Activated naive CD8-positive, alpha-beta T cell treated with anti-CD3 and anti-CD28 coated beads, Interleukin-2, amount 10 ng/mL, durations not matched to agents 7 days and 5 days (primary cell): ENCODE measurements at regions not wholly inside any gene's neighbourhood (a gene's known extent, or its start where the extent isn't known, plus 50 kb on each side); places are given as distances from the start of the nearest gene placed in this dataset.

Experiments used
- ATAC-seq: fragments of 150-1000 bp; cut with Tn5 transposase; one replicate; pipeline ENCODE4 v1.10.0; 2021; ENCODE audit warnings: low read depth, moderate library complexity
- POLR2A ChIA-PET: fragments of 350-600 bp; sonication (Branson Sonifier 250); formaldehyde crosslinking; loops from one replicate; lab custom pipeline; 2021; ENCODE audit warnings: antibody characterized with exemption; lab: Charles Lee
- DNase-seq: peaks from one replicate; pipeline ENCODE4 v3.0.0; 2021
- H3K27ac Mint-ChIP-seq: one replicate; pipeline ENCODE4 v1.8.0; 2022; ENCODE audit warnings: mild to moderate bottlenecking, mixed read lengths
- H3K27me3 Mint-ChIP-seq: one replicate; pipeline ENCODE4 v1.8.0; 2022; ENCODE audit warnings: mild to moderate bottlenecking, moderate library complexity, mixed read lengths
- H3K36me3 Mint-ChIP-seq: one replicate; pipeline ENCODE4 v1.8.0; 2021; ENCODE audit warnings: mild to moderate bottlenecking, mixed read lengths
- H3K4me1 Mint-ChIP-seq: one replicate; pipeline ENCODE4 v1.8.0; 2021; ENCODE audit warnings: mixed read lengths
- H3K4me3 Mint-ChIP-seq: one replicate; pipeline ENCODE4 v1.8.0; 2022; ENCODE audit warnings: mild to moderate bottlenecking, moderate library complexity, mixed read lengths
- H3K9me3 Mint-ChIP-seq: one replicate; pipeline ENCODE4 v1.8.0; 2021; ENCODE audit warnings: mixed read lengths

DNA sequence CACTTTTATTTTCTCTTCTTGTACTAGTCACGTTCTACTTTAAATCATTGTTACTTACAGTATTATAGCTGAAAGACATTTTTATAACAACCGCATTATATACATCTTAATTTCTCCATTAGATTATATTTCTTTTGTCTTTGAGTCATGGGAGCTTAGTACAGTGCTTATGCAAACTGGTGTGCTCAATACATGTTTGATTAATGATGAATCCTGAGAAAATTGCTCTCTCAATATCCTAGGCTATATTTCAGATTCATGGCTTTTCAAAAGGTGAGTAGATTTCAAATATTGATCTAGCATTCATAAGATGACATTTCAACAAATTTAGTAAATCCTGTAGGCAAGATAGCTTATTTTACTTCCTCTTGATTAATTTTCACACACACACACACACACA lies 102.2 kb upstream of the FST start:
- ATAC-seq = no peak
- H3K27me3 Mint-ChIP-seq = no peaks in the 10 kb centered on the region
- no peak overlapping the region for H3K4me3 Mint-ChIP-seq
- no peak for DNase-seq
- H3K4me1 Mint-ChIP-seq = no peaks in the 10 kb centered on the region
- H3K36me3 Mint-ChIP-seq = no peaks in the 10 kb centered on the region
- H3K9me3 Mint-ChIP-seq = no peaks in the 10 kb centered on the region
- no peak overlapping the region for H3K27ac Mint-ChIP-seq
- POLR2A ChIA-PET = no interaction called here

DNA sequence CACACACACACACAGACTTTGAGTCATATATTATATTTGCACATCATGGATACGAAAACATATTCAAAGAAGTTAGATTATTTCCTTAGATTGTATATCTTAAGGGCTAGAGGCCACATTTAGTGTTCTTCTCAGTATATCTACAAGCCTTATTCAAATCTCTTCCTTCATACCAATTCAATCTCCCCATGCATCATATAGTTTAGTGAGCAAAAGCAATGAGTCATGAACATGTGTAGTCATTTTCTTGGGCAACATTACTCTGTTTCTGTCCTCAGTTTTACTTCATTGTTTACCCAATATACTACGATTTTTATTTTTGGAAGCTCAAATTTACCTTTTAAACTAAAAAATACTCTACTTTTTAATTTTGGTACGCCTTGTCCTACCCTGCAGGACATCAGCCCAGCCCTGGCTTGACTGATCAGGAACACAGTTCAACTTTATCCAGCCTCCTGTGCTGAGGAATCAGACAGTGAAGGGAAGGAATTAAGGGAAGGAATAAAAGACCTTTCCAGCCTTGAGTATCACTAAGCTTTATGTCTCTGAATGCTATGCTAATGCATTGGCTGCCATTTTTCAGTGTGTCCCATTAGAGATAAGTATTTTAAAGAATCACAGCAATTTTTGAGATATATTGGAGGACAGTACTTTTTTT lies 101.7 kb upstream of the FST start:
- H3K4me1 Mint-ChIP-seq = no peaks in the 10 kb centered on the region
- no peaks in the 10 kb centered on the region for H3K36me3 Mint-ChIP-seq
- POLR2A ChIA-PET = no interaction called here
- DNase-seq = no peak
- H3K27me3 Mint-ChIP-seq = no peaks in the 10 kb centered on the region
- no peak overlapping the region for H3K4me3 Mint-ChIP-seq
- ATAC-seq = no peak
- H3K27ac Mint-ChIP-seq = no peak overlapping the region
- no peaks in the 10 kb centered on the region for H3K9me3 Mint-ChIP-seq

DNA sequence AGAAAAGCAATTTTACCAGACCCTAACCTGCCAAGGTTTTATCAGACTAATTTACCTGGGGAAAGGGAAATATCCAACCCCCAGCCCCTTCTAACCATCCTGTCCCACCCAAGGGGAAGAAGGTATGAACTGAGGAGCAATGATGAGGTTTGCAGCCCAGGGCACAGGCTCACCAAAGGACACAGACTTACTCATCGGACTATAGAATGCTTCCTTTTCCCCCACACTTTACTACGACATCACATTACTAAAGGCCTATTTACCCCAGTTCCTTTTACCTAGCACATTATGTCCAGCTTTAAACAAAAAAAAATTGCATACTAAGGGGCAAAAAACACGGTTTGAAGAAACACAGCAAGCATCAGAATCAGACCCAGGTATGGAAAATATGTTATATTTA lies 94.1 kb upstream of the FST start:
- no peak for ATAC-seq
- Mint-ChIP-seq H3K36me3 (no peaks in the 10 kb centered on the region), H3K4me1 (no peaks in the 10 kb centered on the region), H3K27ac (no peak overlapping the region), H3K27me3 (peaks cover 2% of the 10 kb centered on the region), H3K9me3 (no peaks in the 10 kb centered on the region), H3K4me3 (no peak overlapping the region)
- DNase-seq = no peak
- POLR2A ChIA-PET = no interaction called here

DNA sequence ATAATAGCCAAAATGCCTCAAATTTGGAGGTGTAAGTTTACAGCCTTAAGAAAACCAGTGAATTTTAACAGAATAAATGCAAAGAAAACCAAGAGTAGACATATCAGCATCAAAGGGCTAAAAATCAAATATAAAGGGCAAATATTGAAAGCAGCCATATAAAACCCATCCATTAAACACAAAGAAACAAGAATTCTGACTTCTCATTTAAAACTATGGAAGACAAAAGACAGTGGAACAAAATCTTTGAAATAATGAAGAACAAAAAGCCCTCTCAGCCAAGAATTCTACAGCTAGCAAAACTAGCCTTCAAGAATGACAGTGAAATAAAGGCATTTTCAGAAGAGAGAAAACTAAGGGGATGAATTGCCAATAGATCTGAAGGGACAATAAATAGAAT lies 91.3 kb upstream of the FST start:
- DNase-seq (no peak), ATAC-seq (no peak)
- no peaks in the 10 kb centered on the region for H3K4me1 Mint-ChIP-seq
- H3K27ac Mint-ChIP-seq = no peak overlapping the region
- H3K9me3 Mint-ChIP-seq = no peaks in the 10 kb centered on the region
- H3K36me3 Mint-ChIP-seq = no peaks in the 10 kb centered on the region
- H3K27me3 Mint-ChIP-seq = peaks cover 11% of the 10 kb centered on the region
- no peak overlapping the region for H3K4me3 Mint-ChIP-seq
- POLR2A ChIA-PET = no interaction called here

DNA sequence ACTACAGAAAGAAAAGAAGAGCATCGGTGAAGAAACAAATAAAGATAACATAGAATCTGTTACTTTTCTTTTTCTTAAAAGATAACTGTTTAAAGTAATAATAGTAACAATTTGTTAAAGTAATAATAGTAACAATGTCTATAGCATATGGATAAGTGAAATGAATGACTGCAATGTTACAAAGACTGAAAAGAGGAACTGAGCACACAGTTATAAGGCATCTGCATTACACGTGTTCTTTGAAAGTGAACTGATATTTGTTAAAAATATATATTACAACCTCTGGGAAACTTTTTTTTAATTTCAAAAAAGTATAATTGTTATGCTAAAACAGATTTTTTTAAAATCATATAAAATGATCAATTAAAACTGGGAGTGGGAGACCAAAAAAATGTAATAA lies 88.4 kb upstream of the FST start:
- no peaks in the 10 kb centered on the region for H3K36me3 Mint-ChIP-seq
- no peaks in the 10 kb centered on the region for H3K4me1 Mint-ChIP-seq
- no peak overlapping the region for H3K4me3 Mint-ChIP-seq
- no peak for ATAC-seq
- POLR2A ChIA-PET = no interaction called here
- no peak for DNase-seq
- H3K27me3 Mint-ChIP-seq = peaks cover 22% of the 10 kb centered on the region
- H3K27ac Mint-ChIP-seq = no peak overlapping the region
- H3K9me3 Mint-ChIP-seq = no peaks in the 10 kb centered on the region

DNA sequence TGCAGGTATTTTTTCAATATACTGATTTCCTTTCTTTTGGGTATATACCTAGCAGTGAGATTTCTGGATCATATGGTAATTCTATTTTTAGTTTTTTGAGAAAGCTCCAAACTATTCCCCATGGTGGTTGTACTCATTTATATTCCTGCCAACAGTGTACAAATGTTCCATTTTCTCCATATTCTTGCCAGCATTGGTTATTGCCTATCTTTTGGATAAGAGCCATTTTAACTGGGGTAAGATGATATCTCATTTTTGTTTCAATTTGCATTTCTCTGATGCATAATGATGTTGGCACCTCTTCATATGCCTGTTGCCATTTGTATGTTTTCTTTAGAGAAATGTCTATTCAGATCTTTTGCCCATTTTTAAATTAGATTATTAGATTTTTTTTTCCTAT lies 85.6 kb upstream of the FST start:
- ATAC-seq = no peak
- Mint-ChIP-seq H3K9me3 (no peaks in the 10 kb centered on the region), H3K4me1 (no peaks in the 10 kb centered on the region), H3K27ac (no peak overlapping the region), H3K36me3 (no peaks in the 10 kb centered on the region), H3K4me3 (no peak overlapping the region), H3K27me3 (peaks cover 21% of the 10 kb centered on the region)
- POLR2A ChIA-PET = no interaction called here
- DNase-seq = no peak

DNA sequence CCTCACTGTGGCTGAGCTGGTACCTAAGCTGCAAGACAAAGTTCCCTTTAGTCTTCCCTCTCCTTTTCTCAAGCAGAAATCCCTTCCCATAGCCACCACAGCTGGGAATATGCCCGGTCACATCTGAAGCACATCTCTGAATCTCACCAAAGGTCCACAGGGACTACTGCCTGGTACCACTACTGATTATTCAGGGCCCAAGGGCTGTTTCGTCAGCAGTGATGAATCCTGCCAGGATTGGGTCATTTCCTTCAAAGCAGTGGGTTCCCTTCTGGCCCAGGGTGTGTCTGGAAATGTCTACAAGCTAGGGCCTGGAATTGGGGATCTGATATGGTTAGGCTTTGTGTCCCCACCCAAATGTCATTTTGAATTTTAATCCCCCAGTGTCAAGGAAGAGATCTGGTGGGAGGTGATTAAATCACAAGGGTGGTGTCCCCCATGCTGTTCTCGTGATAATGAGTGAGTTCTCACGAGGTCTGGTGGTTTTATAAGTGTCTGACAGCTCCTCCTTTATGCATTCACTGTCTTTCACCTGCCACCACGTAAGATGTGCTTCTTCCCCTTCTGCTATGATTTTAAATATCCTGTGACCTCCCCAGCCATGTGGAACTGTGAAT lies 83.2 kb upstream of the FST start:
- ATAC-seq (no peak), DNase-seq (no peak)
- Mint-ChIP-seq H3K27ac (no peak overlapping the region), H3K4me3 (no peak overlapping the region), H3K27me3 (peaks cover 23% of the 10 kb centered on the region), H3K9me3 (no peaks in the 10 kb centered on the region), H3K4me1 (no peaks in the 10 kb centered on the region), H3K36me3 (no peaks in the 10 kb centered on the region)
- POLR2A ChIA-PET = no interaction called here

DNA sequence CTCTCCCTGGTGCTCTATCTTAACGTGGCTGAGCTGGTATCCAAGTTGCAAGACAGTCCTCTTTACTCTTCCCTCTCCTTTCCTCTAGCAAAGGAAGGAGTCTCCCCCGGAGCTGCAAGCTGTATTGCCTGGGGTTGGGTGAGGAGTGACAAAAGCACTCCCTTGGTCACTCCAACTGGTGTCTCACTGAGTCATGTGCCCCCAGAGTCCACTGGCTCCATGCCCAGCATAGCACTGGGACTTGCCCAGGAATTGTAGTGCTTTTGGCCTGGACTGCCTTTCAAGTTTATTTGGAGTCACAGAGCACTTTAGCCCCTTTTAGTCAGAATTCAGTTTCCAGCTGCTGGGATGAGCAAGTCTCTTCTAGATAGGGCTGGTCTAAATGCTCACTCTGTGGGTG lies 82.6 kb upstream of the FST start:
- POLR2A ChIA-PET = no interaction called here
- peaks cover 19% of the 10 kb centered on the region for H3K27me3 Mint-ChIP-seq
- no peak overlapping the region for H3K4me3 Mint-ChIP-seq
- H3K27ac Mint-ChIP-seq = no peak overlapping the region
- no peaks in the 10 kb centered on the region for H3K4me1 Mint-ChIP-seq
- no peaks in the 10 kb centered on the region for H3K36me3 Mint-ChIP-seq
- ATAC-seq = no peak
- no peak for DNase-seq
- H3K9me3 Mint-ChIP-seq = no peaks in the 10 kb centered on the region

DNA sequence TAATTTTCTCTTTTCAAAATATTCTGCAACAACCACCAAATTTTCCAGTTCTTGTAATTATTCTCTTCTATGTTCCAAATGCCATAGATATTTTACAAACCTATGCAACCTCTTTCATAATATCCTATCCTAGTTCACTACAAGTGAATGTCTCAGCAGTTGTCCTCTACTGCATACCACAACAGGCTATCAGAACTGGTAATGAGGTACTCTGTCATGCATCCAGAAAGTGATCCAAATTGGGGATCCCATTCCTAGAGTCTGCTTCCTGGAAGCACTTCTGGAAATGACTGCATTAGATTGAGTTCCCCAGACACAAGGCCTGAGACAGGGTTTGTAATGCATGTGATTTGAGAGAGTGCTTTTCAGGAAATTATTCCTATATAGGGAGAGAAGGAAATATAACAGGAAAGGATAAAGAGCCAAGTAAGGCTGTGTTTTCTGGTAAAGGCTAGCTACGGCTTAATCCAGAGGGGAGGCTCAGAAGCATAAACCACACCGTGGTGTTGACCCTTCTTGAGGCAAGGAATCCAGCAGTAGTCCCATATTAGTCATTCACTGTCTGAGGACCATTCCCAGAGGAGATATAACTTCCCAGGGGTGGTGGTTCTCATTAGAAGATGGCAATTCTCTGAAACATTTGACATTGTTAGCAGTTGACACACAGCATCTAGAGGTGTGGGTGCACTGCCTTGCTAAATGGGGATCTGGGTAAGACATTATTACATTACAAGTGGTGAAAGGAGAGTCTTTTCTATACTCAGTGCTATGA lies 80.3 kb upstream of the FST start:
- H3K27me3 Mint-ChIP-seq = peaks cover 7% of the 10 kb centered on the region
- DNase-seq (no peak), ATAC-seq (no peak)
- H3K9me3 Mint-ChIP-seq = no peaks in the 10 kb centered on the region
- no peak overlapping the region for H3K4me3 Mint-ChIP-seq
- no peaks in the 10 kb centered on the region for H3K4me1 Mint-ChIP-seq
- H3K27ac Mint-ChIP-seq = no peak overlapping the region
- POLR2A ChIA-PET = no interaction called here
- H3K36me3 Mint-ChIP-seq = no peaks in the 10 kb centered on the region

DNA sequence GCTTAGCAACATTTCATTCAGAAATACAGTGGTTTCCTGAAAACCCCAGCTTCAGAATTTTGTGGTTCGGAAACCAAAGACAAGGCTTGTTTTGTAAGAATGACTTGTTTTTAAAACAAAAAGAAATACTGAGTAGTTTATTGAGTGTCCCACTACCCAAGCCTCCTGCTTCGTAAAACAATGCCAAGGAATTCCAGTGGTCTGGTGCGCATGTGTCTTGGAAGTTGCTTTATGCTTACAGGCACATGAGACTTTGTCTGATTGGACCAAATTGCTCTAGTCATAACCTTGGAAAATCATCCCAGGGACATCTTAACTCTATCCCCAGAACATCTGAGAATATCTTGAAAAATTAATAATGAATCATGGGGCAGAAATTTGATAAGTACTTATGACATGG lies 77.1 kb upstream of the FST start:
- no peaks in the 10 kb centered on the region for H3K36me3 Mint-ChIP-seq
- DNase-seq (no peak), ATAC-seq (no peak)
- H3K27me3 Mint-ChIP-seq = peaks cover 2% of the 10 kb centered on the region
- POLR2A ChIA-PET = no interaction called here
- H3K9me3 Mint-ChIP-seq = peaks cover 1% of the 10 kb centered on the region
- H3K4me1 Mint-ChIP-seq = no peaks in the 10 kb centered on the region
- no peak overlapping the region for H3K27ac Mint-ChIP-seq
- H3K4me3 Mint-ChIP-seq = no peak overlapping the region

DNA sequence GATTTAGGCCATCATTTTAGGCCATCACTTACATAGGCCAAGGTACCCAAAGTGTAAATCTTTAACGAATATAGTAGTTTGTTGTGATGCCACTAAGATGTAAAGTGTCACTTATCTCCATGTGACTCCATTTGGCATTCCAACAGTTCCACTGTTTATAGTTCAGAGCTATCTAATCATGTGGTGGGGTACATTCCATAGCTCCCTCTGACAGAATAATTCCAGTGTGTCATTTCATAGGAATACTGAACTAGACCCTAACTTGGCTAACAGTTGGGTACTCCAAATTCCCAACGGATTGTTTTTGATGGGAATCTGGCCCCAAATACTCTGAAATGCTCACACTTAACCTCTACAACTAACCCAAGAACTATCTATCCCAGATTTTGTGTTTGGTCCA lies 76.7 kb upstream of the FST start:
- POLR2A ChIA-PET = no interaction called here
- ATAC-seq (no peak), DNase-seq (no peak)
- Mint-ChIP-seq H3K27me3 (peaks cover 2% of the 10 kb centered on the region), H3K4me3 (no peak overlapping the region), H3K36me3 (no peaks in the 10 kb centered on the region), H3K9me3 (peaks cover 3% of the 10 kb centered on the region), H3K27ac (no peak overlapping the region), H3K4me1 (no peaks in the 10 kb centered on the region)

DNA sequence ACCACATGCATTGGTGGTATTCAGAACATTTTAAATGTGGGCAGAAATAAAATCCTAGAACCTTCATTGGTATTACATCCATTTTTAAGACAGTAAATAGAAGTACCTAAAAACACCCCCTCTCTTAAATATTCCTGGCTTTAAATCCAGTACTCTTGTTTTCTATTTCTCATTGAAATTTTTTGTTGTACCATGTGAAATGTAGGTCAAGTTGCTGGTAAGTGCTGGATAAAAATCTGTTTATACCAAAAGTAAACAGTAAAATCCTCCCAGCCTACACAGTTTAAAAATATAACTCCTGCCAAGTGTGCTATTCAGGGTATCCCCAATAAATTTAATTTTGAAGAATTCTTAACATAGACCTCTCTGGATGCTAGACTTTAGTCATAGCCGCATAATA lies 75.0 kb upstream of the FST start:
- Mint-ChIP-seq H3K27me3 (peaks cover 2% of the 10 kb centered on the region), H3K4me1 (no peaks in the 10 kb centered on the region), H3K9me3 (peaks cover 3% of the 10 kb centered on the region), H3K27ac (no peak overlapping the region), H3K36me3 (no peaks in the 10 kb centered on the region), H3K4me3 (no peak overlapping the region)
- ATAC-seq = no peak
- DNase-seq = no peak
- POLR2A ChIA-PET = no interaction called here

DNA sequence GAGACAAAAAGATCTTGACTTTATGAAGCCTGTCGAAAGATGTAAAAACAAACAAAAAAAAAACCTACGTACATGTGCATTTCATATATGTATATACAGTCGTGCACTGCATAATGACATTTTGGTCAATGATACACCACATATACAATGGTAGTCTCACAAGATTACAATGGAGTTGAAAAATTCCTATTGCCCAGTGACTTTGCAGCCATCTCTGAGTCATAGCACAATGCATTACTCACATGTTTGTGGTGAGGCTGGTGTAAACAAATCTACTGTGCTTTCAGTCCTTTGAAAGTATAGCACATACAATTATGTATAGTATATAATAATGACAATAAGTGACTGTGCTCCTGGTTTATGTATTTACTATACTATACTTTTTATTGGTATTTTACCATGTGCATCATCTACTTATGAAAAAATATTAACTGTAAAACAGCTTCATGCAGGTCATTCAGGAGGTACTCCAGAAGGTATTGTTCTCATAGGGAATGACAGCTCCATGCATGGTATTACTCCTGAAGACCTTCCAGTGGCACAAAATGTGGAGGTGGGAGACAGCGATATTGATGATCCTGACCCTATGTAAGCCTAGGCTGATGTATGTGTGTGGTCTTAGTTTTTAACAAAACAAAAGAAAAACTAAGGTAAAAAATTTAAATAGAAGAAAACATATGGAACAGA lies 73.7 kb upstream of the FST start:
- Mint-ChIP-seq H3K27me3 (no peaks in the 10 kb centered on the region), H3K36me3 (no peaks in the 10 kb centered on the region)

DNA sequence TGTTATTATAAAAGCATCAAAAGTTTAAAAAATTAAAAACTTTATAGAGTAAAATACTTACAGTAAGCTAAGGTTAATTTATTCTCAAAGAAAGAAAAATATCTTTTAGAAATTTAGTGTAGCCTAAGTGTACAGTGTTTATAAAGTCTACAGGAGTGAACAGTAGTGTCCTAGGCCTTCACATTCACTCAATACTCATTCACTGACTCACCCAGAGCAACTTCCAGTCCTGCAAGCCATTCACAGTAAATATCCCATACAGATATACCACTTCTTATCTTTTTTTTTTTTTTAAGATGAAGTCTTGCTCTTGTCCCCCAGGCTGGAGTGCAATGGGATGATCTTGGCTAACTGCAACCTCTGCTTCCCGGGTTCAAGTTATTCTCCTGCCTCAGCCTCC lies 73.1 kb upstream of the FST start:
- H3K36me3 Mint-ChIP-seq = no peaks in the 10 kb centered on the region
- H3K27me3 Mint-ChIP-seq = no peaks in the 10 kb centered on the region
- ATAC-seq (no peak), DNase-seq (no peak)
- H3K4me1 Mint-ChIP-seq = peaks cover 5% of the 10 kb centered on the region
- H3K27ac Mint-ChIP-seq = no peak overlapping the region
- H3K4me3 Mint-ChIP-seq = no peak overlapping the region
- peaks cover 3% of the 10 kb centered on the region for H3K9me3 Mint-ChIP-seq
- POLR2A ChIA-PET = no interaction called here

More for the DNA sequence above, 73.7 kb upstream of the FST start:
- DNase-seq = no peak
- Mint-ChIP-seq H3K27ac (no peak overlapping the region), H3K4me1 (peaks cover 4% of the 10 kb centered on the region), H3K4me3 (no peak overlapping the region), H3K9me3 (peaks cover 3% of the 10 kb centered on the region)
- ATAC-seq = no peak
- POLR2A ChIA-PET = no interaction called here
